ENCODE measurements at regions not wholly inside any gene's neighbourhood (a gene's known extent, or its start where the extent isn't known, plus 50 kb on each side); places are given as distances from the start of the nearest gene placed in this dataset.

DNA sequence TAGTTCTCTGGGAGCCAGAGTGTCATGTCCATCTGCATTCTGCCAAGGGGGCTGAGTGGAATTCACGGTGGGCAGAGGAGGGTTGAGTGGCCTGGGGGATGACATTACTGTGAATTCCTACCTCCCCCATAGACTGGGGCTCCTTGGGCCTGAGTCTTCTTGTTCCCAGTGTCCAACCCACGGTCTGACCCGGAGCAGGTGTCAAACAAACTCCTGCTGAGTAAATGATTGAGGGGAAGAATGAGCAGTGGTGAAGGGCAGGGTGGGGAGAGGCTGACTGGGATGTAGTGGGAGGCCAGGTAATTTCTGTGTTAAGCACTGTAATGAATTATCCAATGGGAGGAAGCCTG, 597.6 kb downstream of the MATN1 start:
- no peaks in the 10 kb centered on the region for H3K4me1 Mint-ChIP-seq (ENCODE audit: low read depth, unreplicated experiment)
- Histone ChIP-seq H3K9me3 (ENCODE audit: insufficient read depth, low read depth, low read length) (no peaks in the 10 kb centered on the region), H3K27ac (ENCODE audit: low read depth, low read length) (no peak overlapping the region), H3K4me1 (ENCODE audit: insufficient read depth, low read length) (no peaks in the 10 kb centered on the region), H4K20me1 (ENCODE audit: insufficient read depth, low read length) (no peaks in the 10 kb centered on the region), H2AFZ (ENCODE audit: low read depth, low read length) (no peak overlapping the region), H3K27me3 (ENCODE audit: insufficient read depth, low read length) (peaks cover 2% of the 10 kb centered on the region), H3K36me3 (ENCODE audit: insufficient read depth, low read length) (no peaks in the 10 kb centered on the region), H3K4me2 (ENCODE audit: low read length) (no peak overlapping the region), H3K4me3 (ENCODE audit: insufficient read depth, low read depth, low read length) (no peak overlapping the region), H3K79me2 (ENCODE audit: insufficient read depth, low read length) (no peaks in the 10 kb centered on the region), H3K9ac (ENCODE audit: low read length) (no peak overlapping the region)
- DNase-seq (ENCODE audit: low read depth) (no peak), FAIRE-seq (no peak)
- H3K27me3 Mint-ChIP-seq (ENCODE audit: low read depth, unreplicated experiment): peaks cover 67% of the 10 kb centered on the region
- H3K27ac Mint-ChIP-seq (ENCODE audit: unreplicated experiment): no peak overlapping the region
- no peak overlapping the region for H3K4me3 Mint-ChIP-seq (ENCODE audit: unreplicated experiment)
- H3K36me3 Mint-ChIP-seq (ENCODE audit: low read depth, unreplicated experiment): no peaks in the 10 kb centered on the region
- TF ChIP-seq, protein P1, sequence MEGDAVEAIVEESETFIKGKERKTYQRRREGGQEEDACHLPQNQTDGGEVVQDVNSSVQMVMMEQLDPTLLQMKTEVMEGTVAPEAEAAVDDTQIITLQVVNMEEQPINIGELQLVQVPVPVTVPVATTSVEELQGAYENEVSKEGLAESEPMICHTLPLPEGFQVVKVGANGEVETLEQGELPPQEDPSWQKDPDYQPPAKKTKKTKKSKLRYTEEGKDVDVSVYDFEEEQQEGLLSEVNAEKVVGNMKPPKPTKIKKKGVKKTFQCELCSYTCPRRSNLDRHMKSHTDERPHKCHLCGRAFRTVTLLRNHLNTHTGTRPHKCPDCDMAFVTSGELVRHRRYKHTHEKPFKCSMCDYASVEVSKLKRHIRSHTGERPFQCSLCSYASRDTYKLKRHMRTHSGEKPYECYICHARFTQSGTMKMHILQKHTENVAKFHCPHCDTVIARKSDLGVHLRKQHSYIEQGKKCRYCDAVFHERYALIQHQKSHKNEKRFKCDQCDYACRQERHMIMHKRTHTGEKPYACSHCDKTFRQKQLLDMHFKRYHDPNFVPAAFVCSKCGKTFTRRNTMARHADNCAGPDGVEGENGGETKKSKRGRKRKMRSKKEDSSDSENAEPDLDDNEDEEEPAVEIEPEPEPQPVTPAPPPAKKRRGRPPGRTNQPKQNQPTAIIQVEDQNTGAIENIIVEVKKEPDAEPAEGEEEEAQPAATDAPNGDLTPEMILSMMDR (IDR thresholded peaks at IDR 0.05; ENCODE audit: insufficient read depth, low read depth, low read length): no peak
- no peak for TF ChIP-seq EZH2 (IDR thresholded peaks at IDR 0.05; ENCODE audit: insufficient read depth, low read length)
- peaks cover 5% of the 10 kb centered on the region for H3K9me3 Mint-ChIP-seq (ENCODE audit: unreplicated experiment)

DNA sequence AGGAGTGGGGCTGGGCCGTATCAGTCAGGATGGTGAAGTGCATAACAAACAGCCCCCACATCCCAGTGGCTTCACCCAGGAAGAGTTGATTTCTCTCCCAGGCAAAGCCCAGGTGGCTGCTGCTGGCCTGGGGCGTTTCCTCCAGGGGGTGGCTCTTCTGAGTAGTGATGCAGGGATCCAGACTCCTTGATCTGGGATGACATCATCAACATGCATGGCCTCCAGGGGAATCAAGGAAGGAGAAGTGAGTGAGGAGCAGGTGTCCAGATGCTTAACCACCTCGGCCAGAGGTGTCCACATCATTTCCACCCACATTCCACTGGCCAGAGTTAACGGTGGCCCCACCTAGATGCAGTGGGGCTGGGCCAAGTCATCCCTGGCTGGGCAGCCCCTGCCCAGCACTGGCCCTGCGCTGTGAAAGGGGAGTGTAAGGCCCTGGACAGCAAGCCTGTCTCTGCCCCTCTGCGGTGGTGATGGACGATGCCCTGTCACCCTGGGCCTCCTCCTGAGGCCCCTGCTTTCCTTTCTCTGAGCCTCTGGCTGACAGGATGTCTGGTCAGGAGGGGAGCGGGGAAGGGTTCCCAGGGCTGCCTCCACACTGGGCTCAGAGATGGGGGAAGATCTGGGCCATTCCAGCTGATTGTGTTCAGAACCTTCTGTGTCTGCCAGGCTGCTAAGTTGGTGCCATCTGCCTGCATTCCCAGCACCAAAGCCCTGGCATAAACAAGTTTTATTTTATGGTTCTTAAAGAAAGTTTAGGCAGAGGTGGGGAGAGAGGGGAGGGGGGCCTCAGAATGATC, 598.2 kb downstream of the MATN1 start:
- no peaks in the 10 kb centered on the region for H3K79me2 ChIP-seq (ENCODE audit: insufficient read depth, low read length)
- Mint-ChIP-seq H3K9me3 (ENCODE audit: unreplicated experiment) (peaks cover 5% of the 10 kb centered on the region), H3K36me3 (ENCODE audit: low read depth, unreplicated experiment) (no peaks in the 10 kb centered on the region), H3K4me3 (ENCODE audit: unreplicated experiment) (no peak overlapping the region), H3K27ac (ENCODE audit: unreplicated experiment) (no peak overlapping the region), H3K4me1 (ENCODE audit: low read depth, unreplicated experiment) (peaks cover 4% of the 10 kb centered on the region), H3K27me3 (ENCODE audit: low read depth, unreplicated experiment) (peaks cover 68% of the 10 kb centered on the region)
- H3K9me3 ChIP-seq (ENCODE audit: insufficient read depth, low read depth, low read length): no peaks in the 10 kb centered on the region
- no peak overlapping the region for H2AFZ ChIP-seq (ENCODE audit: low read depth, low read length)
- H3K36me3 ChIP-seq (ENCODE audit: insufficient read depth, low read length): no peaks in the 10 kb centered on the region
- FAIRE-seq (no peak), DNase-seq (ENCODE audit: low read depth) (no peak)
- no peaks in the 10 kb centered on the region for H3K4me1 ChIP-seq (ENCODE audit: insufficient read depth, low read length)
- TF ChIP-seq, protein P1 (IDR thresholded peaks at IDR 0.05; ENCODE audit: insufficient read depth, low read depth, low read length): no peak
- TF ChIP-seq EZH2 (IDR thresholded peaks at IDR 0.05; ENCODE audit: insufficient read depth, low read length): no peak
- no peak overlapping the region for H3K4me3 ChIP-seq (ENCODE audit: insufficient read depth, low read depth, low read length)
- no peak overlapping the region for H3K4me2 ChIP-seq (ENCODE audit: low read length)
- peaks cover 2% of the 10 kb centered on the region for H3K27me3 ChIP-seq (ENCODE audit: insufficient read depth, low read length)
- no peaks in the 10 kb centered on the region for H4K20me1 ChIP-seq (ENCODE audit: insufficient read depth, low read length)
- H3K9ac ChIP-seq (ENCODE audit: low read length): no peak overlapping the region
- H3K27ac ChIP-seq (ENCODE audit: low read depth, low read length): no peak overlapping the region

DNA sequence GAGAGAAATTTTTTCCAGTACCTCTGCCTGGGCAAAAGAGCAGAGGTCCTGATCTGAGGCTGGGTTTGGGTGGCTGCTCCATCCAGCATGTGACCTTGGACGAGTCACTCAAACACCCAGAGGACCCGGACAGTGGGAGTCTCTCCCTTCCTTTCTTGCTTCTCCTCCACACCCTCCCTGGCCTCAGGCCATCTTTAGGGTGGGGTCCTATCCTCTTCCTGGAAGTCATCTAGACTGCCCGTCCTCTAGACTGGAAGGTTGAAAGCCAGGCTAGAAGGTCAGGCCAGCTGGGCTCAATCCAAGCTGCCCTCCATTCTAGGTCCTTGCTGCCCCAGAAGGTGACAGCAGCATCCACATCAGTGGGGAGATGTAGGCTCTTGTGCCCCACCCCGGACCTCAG, 599.5 kb downstream of the MATN1 start:
- Histone ChIP-seq H3K27me3 (ENCODE audit: insufficient read depth, low read length) (peaks cover 2% of the 10 kb centered on the region), H3K9ac (ENCODE audit: low read length) (no peak overlapping the region), H3K27ac (ENCODE audit: low read depth, low read length) (no peak overlapping the region), H4K20me1 (ENCODE audit: insufficient read depth, low read length) (no peaks in the 10 kb centered on the region), H3K4me2 (ENCODE audit: low read length) (no peak overlapping the region), H3K4me1 (ENCODE audit: insufficient read depth, low read length) (no peaks in the 10 kb centered on the region), H3K79me2 (ENCODE audit: insufficient read depth, low read length) (no peaks in the 10 kb centered on the region), H2AFZ (ENCODE audit: low read depth, low read length) (no peak overlapping the region), H3K4me3 (ENCODE audit: insufficient read depth, low read depth, low read length) (no peak overlapping the region), H3K36me3 (ENCODE audit: insufficient read depth, low read length) (no peaks in the 10 kb centered on the region), H3K9me3 (ENCODE audit: insufficient read depth, low read depth, low read length) (no peaks in the 10 kb centered on the region)
- Mint-ChIP-seq H3K4me3 (ENCODE audit: unreplicated experiment) (no peak overlapping the region), H3K4me1 (ENCODE audit: low read depth, unreplicated experiment) (peaks cover 8% of the 10 kb centered on the region), H3K9me3 (ENCODE audit: unreplicated experiment) (peaks cover 5% of the 10 kb centered on the region), H3K27me3 (ENCODE audit: low read depth, unreplicated experiment) (peaks cover 61% of the 10 kb centered on the region), H3K27ac (ENCODE audit: unreplicated experiment) (no peak overlapping the region), H3K36me3 (ENCODE audit: low read depth, unreplicated experiment) (no peaks in the 10 kb centered on the region)
- no peak for FAIRE-seq
- TF ChIP-seq, protein P1 (IDR thresholded peaks at IDR 0.05; ENCODE audit: insufficient read depth, low read depth, low read length): no peak
- no peak for TF ChIP-seq EZH2 (IDR thresholded peaks at IDR 0.05; ENCODE audit: insufficient read depth, low read length)
- no peak for DNase-seq (ENCODE audit: low read depth)
